ENCODE measurements at regions not wholly inside any gene's neighbourhood (a gene's known extent, or its start where the extent isn't known, plus 50 kb on each side); places are given as distances from the start of the nearest gene placed in this dataset.

- Histone ChIP-seq H3K36me3 (ENCODE audit: control insufficient read depth, insufficient read depth, low read length) (no peaks in the 10 kb centered on the region), H3K27me3 (replicated peaks; ENCODE audit: control insufficient read depth, insufficient read depth, low read length) (no peaks in the 10 kb centered on the region), H3K4me3 (replicated peaks; ENCODE audit: low read depth, low read length) (no peak overlapping the region)
- DNase-seq (ENCODE audit: extremely low read depth, insufficient read length), result no peak
- TF ChIP-seq, protein P1, sequence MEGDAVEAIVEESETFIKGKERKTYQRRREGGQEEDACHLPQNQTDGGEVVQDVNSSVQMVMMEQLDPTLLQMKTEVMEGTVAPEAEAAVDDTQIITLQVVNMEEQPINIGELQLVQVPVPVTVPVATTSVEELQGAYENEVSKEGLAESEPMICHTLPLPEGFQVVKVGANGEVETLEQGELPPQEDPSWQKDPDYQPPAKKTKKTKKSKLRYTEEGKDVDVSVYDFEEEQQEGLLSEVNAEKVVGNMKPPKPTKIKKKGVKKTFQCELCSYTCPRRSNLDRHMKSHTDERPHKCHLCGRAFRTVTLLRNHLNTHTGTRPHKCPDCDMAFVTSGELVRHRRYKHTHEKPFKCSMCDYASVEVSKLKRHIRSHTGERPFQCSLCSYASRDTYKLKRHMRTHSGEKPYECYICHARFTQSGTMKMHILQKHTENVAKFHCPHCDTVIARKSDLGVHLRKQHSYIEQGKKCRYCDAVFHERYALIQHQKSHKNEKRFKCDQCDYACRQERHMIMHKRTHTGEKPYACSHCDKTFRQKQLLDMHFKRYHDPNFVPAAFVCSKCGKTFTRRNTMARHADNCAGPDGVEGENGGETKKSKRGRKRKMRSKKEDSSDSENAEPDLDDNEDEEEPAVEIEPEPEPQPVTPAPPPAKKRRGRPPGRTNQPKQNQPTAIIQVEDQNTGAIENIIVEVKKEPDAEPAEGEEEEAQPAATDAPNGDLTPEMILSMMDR (IDR thresholded peaks at IDR 0.05; ENCODE audit: insufficient read depth, low read length, poor library complexity, severe bottlenecking), result no peak
Measured at GRCh38 chr18:40949114-40949950, 1005.7 kb upstream of the PIK3C3 start.

- no peaks in the 10 kb centered on the region for H3K27me3 ChIP-seq (replicated peaks; ENCODE audit: control insufficient read depth, insufficient read depth, low read length)
- no peak overlapping the region for H3K4me3 ChIP-seq (replicated peaks; ENCODE audit: low read depth, low read length)
- no peaks in the 10 kb centered on the region for H3K36me3 ChIP-seq (ENCODE audit: control insufficient read depth, insufficient read depth, low read length)
- TF ChIP-seq, protein P1 (IDR thresholded peaks at IDR 0.05; ENCODE audit: insufficient read depth, low read length, poor library complexity, severe bottlenecking), result no peak
- DNase-seq (ENCODE audit: extremely low read depth, insufficient read length), result no peak
Measured at GRCh38 chr18:40944576-40944975, 1010.5 kb upstream of the PIK3C3 start.

- no peaks in the 10 kb centered on the region for H3K36me3 ChIP-seq (ENCODE audit: control insufficient read depth, insufficient read depth, low read length)
- TF ChIP-seq, protein P1 (IDR thresholded peaks at IDR 0.05; ENCODE audit: insufficient read depth, low read length, poor library complexity, severe bottlenecking), result no peak
- no peak for DNase-seq (ENCODE audit: extremely low read depth, insufficient read length)
- no peak overlapping the region for H3K4me3 ChIP-seq (replicated peaks; ENCODE audit: low read depth, low read length)
- no peaks in the 10 kb centered on the region for H3K27me3 ChIP-seq (replicated peaks; ENCODE audit: control insufficient read depth, insufficient read depth, low read length)
Measured at GRCh38 chr18:40939656-40940515, 1015.1 kb upstream of the PIK3C3 start.

DNA sequence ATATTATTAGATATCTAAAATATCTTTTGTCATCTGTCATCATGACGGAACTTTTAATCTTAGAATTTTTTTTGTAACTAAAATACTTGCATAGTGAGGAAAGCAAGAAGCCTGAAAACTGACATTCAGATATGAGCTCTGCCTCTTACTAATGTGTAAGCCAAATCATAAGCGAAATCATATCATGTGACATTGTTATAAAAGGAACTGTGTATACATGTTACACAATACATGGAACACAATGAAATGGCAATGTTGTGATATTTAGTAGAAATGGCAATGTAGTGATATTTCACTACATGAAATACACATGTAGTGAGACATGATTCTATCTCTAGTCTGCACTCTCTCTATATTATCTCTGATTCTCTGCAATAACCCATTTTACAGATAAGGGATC is 1016.4 kb upstream of the PIK3C3 start:
- H3K4me3 ChIP-seq (replicated peaks; ENCODE audit: low read depth, low read length), result no peak overlapping the region
- TF ChIP-seq, protein P1 (IDR thresholded peaks at IDR 0.05; ENCODE audit: insufficient read depth, low read length, poor library complexity, severe bottlenecking), result no peak
- DNase-seq (ENCODE audit: extremely low read depth, insufficient read length), result no peak
- no peaks in the 10 kb centered on the region for H3K36me3 ChIP-seq (ENCODE audit: control insufficient read depth, insufficient read depth, low read length)
- H3K27me3 ChIP-seq (replicated peaks; ENCODE audit: control insufficient read depth, insufficient read depth, low read length), result no peaks in the 10 kb centered on the region

- no peaks in the 10 kb centered on the region for H3K27me3 ChIP-seq (replicated peaks; ENCODE audit: control insufficient read depth, insufficient read depth, low read length)
- no peaks in the 10 kb centered on the region for H3K36me3 ChIP-seq (ENCODE audit: control insufficient read depth, insufficient read depth, low read length)
- no peak for DNase-seq (ENCODE audit: extremely low read depth, insufficient read length)
- TF ChIP-seq, protein P1 (IDR thresholded peaks at IDR 0.05; ENCODE audit: insufficient read depth, low read length, poor library complexity, severe bottlenecking), result no peak
- H3K4me3 ChIP-seq (replicated peaks; ENCODE audit: low read depth, low read length), result no peak overlapping the region
Measured at GRCh38 chr18:40937386-40937785, 1017.6 kb upstream of the PIK3C3 start.

Data from GM06990 (cell line).